ENCODE measurements at regions not wholly inside any gene's neighbourhood (a gene's known extent, or its start where the extent isn't known, plus 50 kb on each side); places are given as distances from the start of the nearest gene placed in this dataset.

GRCh38 chr2:23269747-23270146 lies 115.2 kb upstream of the KLHL29 start:
- TF ChIP-seq EP300 (IDR thresholded peaks at IDR 0.05): no peak
- no peak for TF ChIP-seq POLR2AphosphoS5 (IDR thresholded peaks at IDR 0.05)
- no peak for TF ChIP-seq CTCF (IDR thresholded peaks at IDR 0.05)
- TF ChIP-seq POLR2A (IDR thresholded peaks at IDR 0.05): no peak
- Histone ChIP-seq H3K4me3 (no peak overlapping the region), H3K36me3 (no peaks in the 10 kb centered on the region), H3K27ac (no peak overlapping the region), H3K9me3 (no peaks in the 10 kb centered on the region), H3K27me3 (no peaks in the 10 kb centered on the region), H3K4me1 (no peaks in the 10 kb centered on the region)
- intact Hi-C loops (cut with DNase I; ENCODE audit: low total_unique reads): no loop called here
- DNase-seq: no peak
- WGBS, 5 donors: 50 to 63% (median 57%) methylated on average over 3 of the region's 3 CpGs

- Histone ChIP-seq H3K9me3 (no peaks in the 10 kb centered on the region), H3K27ac (no peak overlapping the region), H3K27me3 (no peaks in the 10 kb centered on the region), H3K36me3 (no peaks in the 10 kb centered on the region), H3K4me1 (no peaks in the 10 kb centered on the region), H3K4me3 (no peak overlapping the region)
- intact Hi-C loops (cut with DNase I; ENCODE audit: low total_unique reads): no loop called here
- no peak for DNase-seq
- TF ChIP-seq POLR2AphosphoS5 (IDR thresholded peaks at IDR 0.05) (no peak), EP300 (IDR thresholded peaks at IDR 0.05) (no peak), CTCF (IDR thresholded peaks at IDR 0.05) (no peak), POLR2A (IDR thresholded peaks at IDR 0.05) (no peak)
- 77 to 93% (median 87%) methylated on average over 1 of the region's 1 CpG for whole genome bisulfite sequencing, 5 donors
These were observed 114.2 kb upstream of the KLHL29 start for GRCh38 chr2:23270810-23271209.

GRCh38 chr2:23271230-23271629 lies 113.7 kb upstream of the KLHL29 start:
- whole genome bisulfite sequencing, 5 donors: 82 to 92% (median 89%) methylated on average over 4 of the region's 4 CpGs
- intact Hi-C loops (cut with DNase I; ENCODE audit: low total_unique reads): no loop called here
- H3K4me1 ChIP-seq: no peaks in the 10 kb centered on the region
- H3K27me3 ChIP-seq: no peaks in the 10 kb centered on the region
- TF ChIP-seq CTCF (IDR thresholded peaks at IDR 0.05) (no peak), POLR2AphosphoS5 (IDR thresholded peaks at IDR 0.05) (no peak), EP300 (IDR thresholded peaks at IDR 0.05) (no peak), POLR2A (IDR thresholded peaks at IDR 0.05) (no peak)
- no peak for DNase-seq
- no peaks in the 10 kb centered on the region for H3K9me3 ChIP-seq
- H3K4me3 ChIP-seq: no peak overlapping the region
- H3K27ac ChIP-seq: no peak overlapping the region
- H3K36me3 ChIP-seq: no peaks in the 10 kb centered on the region

- no peak for DNase-seq
- Histone ChIP-seq H3K27ac (no peak overlapping the region), H3K4me1 (no peaks in the 10 kb centered on the region), H3K4me3 (no peak overlapping the region), H3K27me3 (no peaks in the 10 kb centered on the region), H3K36me3 (no peaks in the 10 kb centered on the region), H3K9me3 (no peaks in the 10 kb centered on the region)
- TF ChIP-seq POLR2AphosphoS5 (IDR thresholded peaks at IDR 0.05) (no peak), POLR2A (IDR thresholded peaks at IDR 0.05) (no peak), CTCF (IDR thresholded peaks at IDR 0.05) (no peak), EP300 (IDR thresholded peaks at IDR 0.05) (no peak)
- intact Hi-C loops (cut with DNase I; ENCODE audit: low total_unique reads): no loop called here
- WGBS, 5 donors: 71 to 96% (median 88%) methylated on average over 3 of the region's 3 CpGs
These were observed 111.2 kb upstream of the KLHL29 start for GRCh38 chr2:23273786-23274185.
